GM23338 (cell line): ENCODE measurements at regions not wholly inside any gene's neighbourhood (a gene's known extent, or its start where the extent isn't known, plus 50 kb on each side); places are given as distances from the start of the nearest gene placed in this dataset.

Experiments
- ATAC-seq: fragments of 200-7000 bp; cut with Tn5 transposase; 3 replicates; pipeline ENCODE4 v1.9.1; 2020
- DNase-seq: peaks from one replicate; pipeline ENCODE4 v3.0.0-alpha.2; 2015; ENCODE audit warnings: low spot score
- H2AFZ ChIP-seq: fragments of 200-600 bp; sonication (generic); 2 replicates; pipeline ENCODE4 v1.8.0; 2016; ENCODE audit warnings: antibody characterized with exemption, mild to moderate bottlenecking, moderate library complexity
- H3F3A ChIP-seq: fragments of 200-600 bp; sonication (generic); replicated peaks from 2 replicates; pipeline ENCODE4 v1.8.0; 2017; ENCODE audit warnings: antibody characterized with exemption, mixed run types, low read depth
- H3K27ac ChIP-seq: fragments of 200-600 bp; sonication (generic); 2 replicates; pipeline ENCODE4 v1.6.1; 2016; ENCODE audit warnings: low read depth
- H3K27me3 ChIP-seq: fragments of 200-600 bp; sonication (generic); 2 replicates; pipeline ENCODE4 v1.8.0; 2016; ENCODE audit warnings: mild to moderate bottlenecking, mixed run types, moderate library complexity; ENCODE audit not compliant: insufficient read depth
- H3K36me3 ChIP-seq: fragments of 200-600 bp; sonication (generic); 2 replicates; pipeline ENCODE4 v1.8.0; 2016; ENCODE audit warnings: mild to moderate bottlenecking; ENCODE audit not compliant: insufficient read depth
- H3K4me1 ChIP-seq: fragments of 200-600 bp; sonication (generic); 2 replicates; pipeline ENCODE4 v1.8.0; 2016; ENCODE audit warnings: mild to moderate bottlenecking, moderate library complexity; ENCODE audit not compliant: insufficient read depth
- H3K4me2 ChIP-seq: fragments of 200-600 bp; sonication (generic); 2 replicates; pipeline ENCODE4 v1.7.1; 2017; ENCODE audit warnings: mixed run types
- H3K4me3 ChIP-seq: fragments of 200-600 bp; sonication (generic); 2 replicates; pipeline ENCODE4 v1.6.1; 2016; ENCODE audit warnings: mixed run types
- H3K79me2 ChIP-seq: fragments of 200-600 bp; sonication (generic); replicated peaks from 2 replicates; pipeline ENCODE4 v1.8.0; 2017; ENCODE audit warnings: mild to moderate bottlenecking; ENCODE audit not compliant: insufficient read depth
- H3K9me2 ChIP-seq: fragments of 200-600 bp; sonication (generic); 2 replicates; pipeline ENCODE4 v1.8.0; 2017; ENCODE audit not compliant: insufficient read depth
- H4K20me1 ChIP-seq: fragments of 200-600 bp; sonication (generic); replicated peaks from 2 replicates; pipeline ENCODE4 v1.8.0; 2017; ENCODE audit warnings: mild to moderate bottlenecking; ENCODE audit not compliant: insufficient read depth
- H3K27ac Mint-ChIP-seq: 2 replicates; pipeline ENCODE4 v1.8.0; 2020; ENCODE audit warnings: inconsistent platforms, mild to moderate bottlenecking, moderate library complexity, mixed read lengths
- H3K27me3 Mint-ChIP-seq: 3 replicates; pipeline ENCODE4 v1.8.0; 2022; ENCODE audit warnings: low read depth, mild to moderate bottlenecking, moderate library complexity, mixed read lengths, inconsistent platforms; ENCODE audit not compliant: insufficient read depth, poor library complexity
- H3K36me3 Mint-ChIP-seq: 3 replicates; pipeline ENCODE4 v1.8.0; 2021; ENCODE audit warnings: low read depth, mild to moderate bottlenecking, inconsistent platforms, moderate library complexity, mixed read lengths
- H3K4me1 Mint-ChIP-seq: 3 replicates; pipeline ENCODE4 v1.8.0; 2020; ENCODE audit warnings: mild to moderate bottlenecking, inconsistent platforms, mixed read lengths
- H3K4me3 Mint-ChIP-seq: 3 replicates; pipeline ENCODE4 v1.8.0; 2021; ENCODE audit warnings: moderate library complexity, mild to moderate bottlenecking, inconsistent platforms, mixed read lengths
- H3K9me3 Mint-ChIP-seq: 3 replicates; pipeline ENCODE4 v1.8.0; 2020; ENCODE audit warnings: moderate library complexity, mild to moderate bottlenecking, inconsistent platforms, mixed read lengths
- EZH2 ChIP-seq: fragments of 200-600 bp; sonication (generic); IDR thresholded peaks from one replicate; pipeline ENCODE4 v1.8.0; 2017; ENCODE audit warnings: antibody characterized with exemption, mild to moderate bottlenecking, low read depth; ENCODE audit not compliant: unreplicated experiment
- JUNB ChIP-seq: IDR thresholded peaks from one replicate; pipeline ENCODE4 v1.6.1; 2016; ENCODE audit warnings: antibody characterized with exemption; ENCODE audit not compliant: unreplicated experiment
- NANOG ChIP-seq: IDR thresholded peaks from 2 replicates; pipeline ENCODE4 v1.6.1; 2016; ENCODE audit warnings: antibody characterized with exemption, borderline replicate concordance
- REST ChIP-seq: IDR thresholded peaks from one replicate; pipeline ENCODE4 v1.6.1; 2018; ENCODE audit warnings: antibody characterized with exemption; ENCODE audit not compliant: unreplicated experiment
- ZNF114 ChIP-seq: fragments of 250-450 bp; sonication (Bioruptor Pico); IDR thresholded peaks from 2 replicates; pipeline ENCODE4 v1.5.0; 2020; ENCODE audit warnings: mild to moderate bottlenecking, moderate library complexity
- ZNF462 ChIP-seq: fragments of 250-450 bp; sonication (Bioruptor Pico); IDR thresholded peaks from 2 replicates; pipeline ENCODE4 v1.5.0; 2020; ENCODE audit warnings: mild to moderate bottlenecking, moderate library complexity
- TF ChIP-seq, protein P1 (sequence below), 2 experiments: fragments of 200-600 bp in 1 of 2; sonication (generic) in 1 of 2; conservative IDR thresholded peaks; 2 replicates each; pipeline versions ENCODE4 v1.5.1 to v1.6.1; 2016 to 2017; ENCODE audit warnings: antibody characterized with exemption in 2 of 2, low read depth in 2 of 2, mild to moderate bottlenecking in 2 of 2, moderate library complexity in 1 of 2
- TF ChIP-seq, protein P2 (sequence below): IDR thresholded peaks from 2 replicates; pipeline ENCODE4 v1.6.1; 2016; ENCODE audit warnings: antibody characterized with exemption

DNA sequence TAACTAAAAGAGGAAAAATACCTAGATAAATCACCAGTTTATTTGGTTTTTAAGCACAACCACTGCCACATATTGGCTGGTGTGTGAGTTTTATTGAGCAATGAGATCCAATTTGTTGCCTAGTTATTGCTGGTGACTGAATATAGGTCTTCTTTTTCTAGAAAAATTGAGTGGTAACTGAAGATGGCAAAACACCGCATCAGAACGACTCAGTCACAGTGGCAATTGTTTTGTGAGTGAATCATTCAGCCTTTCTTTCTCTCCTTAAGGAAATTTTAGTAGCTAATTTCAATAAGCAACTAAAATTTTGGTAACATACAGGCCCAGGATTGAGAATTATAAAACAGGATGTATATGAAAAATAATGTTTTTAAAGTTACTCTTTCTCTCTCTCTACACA is 533.0 kb downstream of the KCNA4 start (continued):
- TF ChIP-seq, protein P1, sequence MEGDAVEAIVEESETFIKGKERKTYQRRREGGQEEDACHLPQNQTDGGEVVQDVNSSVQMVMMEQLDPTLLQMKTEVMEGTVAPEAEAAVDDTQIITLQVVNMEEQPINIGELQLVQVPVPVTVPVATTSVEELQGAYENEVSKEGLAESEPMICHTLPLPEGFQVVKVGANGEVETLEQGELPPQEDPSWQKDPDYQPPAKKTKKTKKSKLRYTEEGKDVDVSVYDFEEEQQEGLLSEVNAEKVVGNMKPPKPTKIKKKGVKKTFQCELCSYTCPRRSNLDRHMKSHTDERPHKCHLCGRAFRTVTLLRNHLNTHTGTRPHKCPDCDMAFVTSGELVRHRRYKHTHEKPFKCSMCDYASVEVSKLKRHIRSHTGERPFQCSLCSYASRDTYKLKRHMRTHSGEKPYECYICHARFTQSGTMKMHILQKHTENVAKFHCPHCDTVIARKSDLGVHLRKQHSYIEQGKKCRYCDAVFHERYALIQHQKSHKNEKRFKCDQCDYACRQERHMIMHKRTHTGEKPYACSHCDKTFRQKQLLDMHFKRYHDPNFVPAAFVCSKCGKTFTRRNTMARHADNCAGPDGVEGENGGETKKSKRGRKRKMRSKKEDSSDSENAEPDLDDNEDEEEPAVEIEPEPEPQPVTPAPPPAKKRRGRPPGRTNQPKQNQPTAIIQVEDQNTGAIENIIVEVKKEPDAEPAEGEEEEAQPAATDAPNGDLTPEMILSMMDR (conservative IDR thresholded peaks at IDR 0.05; ENCODE audit: low read depth in 2 of 2) = no peak

GRCh38 chr11:29482510-29482909 is 534.3 kb downstream of the KCNA4 start:
- Histone ChIP-seq H3K4me3 (no peak overlapping the region), H2AFZ (no peak overlapping the region; the same call in 1 of the 2 replicates), H3K9me2 (no peaks in the 10 kb centered on the region), H3K36me3 (no peaks in the 10 kb centered on the region), H3K27ac (no peak overlapping the region), H3K27me3 (no peaks in the 10 kb centered on the region), H4K20me1 (no peaks in the 10 kb centered on the region), H3F3A (no peaks in the 10 kb centered on the region), H3K4me2 (no peak overlapping the region), H3K79me2 (no peaks in the 10 kb centered on the region), H3K4me1 (no peaks in the 10 kb centered on the region)
- Mint-ChIP-seq H3K9me3 (no peaks in the 10 kb centered on the region), H3K27ac (no peak overlapping the region), H3K36me3 (no peaks in the 10 kb centered on the region), H3K4me3 (no peak overlapping the region), H3K27me3 (no peaks in the 10 kb centered on the region), H3K4me1 (no peaks in the 10 kb centered on the region)
- no peak for TF ChIP-seq ZNF114 (CRISPR knock-in tag)
- no peak for TF ChIP-seq EZH2
- no peak for TF ChIP-seq NANOG
- DNase-seq (no peak), ATAC-seq (no peak)

GRCh38 chr11:29481738-29482137 is 535.1 kb downstream of the KCNA4 start:
- no peaks in the 10 kb centered on the region for H3K4me1 ChIP-seq
- no peaks in the 10 kb centered on the region for H3K79me2 ChIP-seq
- H3K4me1 Mint-ChIP-seq = no peaks in the 10 kb centered on the region
- no peaks in the 10 kb centered on the region for H4K20me1 ChIP-seq
- no peaks in the 10 kb centered on the region for H3K27me3 Mint-ChIP-seq
- H3K36me3 ChIP-seq = no peaks in the 10 kb centered on the region
- no peaks in the 10 kb centered on the region for H3K27me3 ChIP-seq
- no peaks in the 10 kb centered on the region for H3F3A ChIP-seq
- no peak for DNase-seq
- H3K4me2 ChIP-seq = no peak overlapping the region
- H2AFZ ChIP-seq = no peak overlapping the region
- H3K27ac Mint-ChIP-seq = no peak overlapping the region
- no peak overlapping the region for H3K4me3 Mint-ChIP-seq
- H3K9me3 Mint-ChIP-seq = no peaks in the 10 kb centered on the region
- H3K9me2 ChIP-seq = no peaks in the 10 kb centered on the region
- H3K27ac ChIP-seq = no peak overlapping the region
- no peak for ATAC-seq
- H3K36me3 Mint-ChIP-seq = no peaks in the 10 kb centered on the region
- no peak overlapping the region for H3K4me3 ChIP-seq
- TF ChIP-seq ZNF462 = no peak
- no peak for TF ChIP-seq REST
- no peak for TF ChIP-seq JUNB
- TF ChIP-seq, protein P2, sequence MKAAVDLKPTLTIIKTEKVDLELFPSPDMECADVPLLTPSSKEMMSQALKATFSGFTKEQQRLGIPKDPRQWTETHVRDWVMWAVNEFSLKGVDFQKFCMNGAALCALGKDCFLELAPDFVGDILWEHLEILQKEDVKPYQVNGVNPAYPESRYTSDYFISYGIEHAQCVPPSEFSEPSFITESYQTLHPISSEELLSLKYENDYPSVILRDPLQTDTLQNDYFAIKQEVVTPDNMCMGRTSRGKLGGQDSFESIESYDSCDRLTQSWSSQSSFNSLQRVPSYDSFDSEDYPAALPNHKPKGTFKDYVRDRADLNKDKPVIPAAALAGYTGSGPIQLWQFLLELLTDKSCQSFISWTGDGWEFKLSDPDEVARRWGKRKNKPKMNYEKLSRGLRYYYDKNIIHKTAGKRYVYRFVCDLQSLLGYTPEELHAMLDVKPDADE = no peak
- no peak for TF ChIP-seq NANOG
